WTC11 (cell line): ENCODE measurements at regions not wholly inside any gene's neighbourhood (a gene's known extent, or its start where the extent isn't known, plus 50 kb on each side); places are given as distances from the start of the nearest gene placed in this dataset.

Experiments used
- ATAC-seq: fragments of 200-7000 bp; cut with Tn5 transposase; 2 replicates; pipeline ENCODE4 v1.10.0; 2021; ENCODE audit warnings: mild to moderate bottlenecking, moderate library complexity
- CTCF ChIA-PET: fragments of 300-600 bp; sonication (Branson Sonifier 250); formaldehyde crosslinking; loops from one replicate; lab custom pipeline; 2021; ENCODE audit warnings: antibody characterized with exemption; lab: Charles Lee
- POLR2A ChIA-PET: fragments of 350-600 bp; sonication (Branson Sonifier 250); formaldehyde crosslinking; loops from one replicate; lab custom pipeline; 2021; ENCODE audit warnings: antibody characterized with exemption; lab: Charles Lee
- DNase-seq: peaks from one replicate; pipeline ENCODE4 v3.0.0; 2021; ENCODE audit warnings: low spot score
- H3K27ac Mint-ChIP-seq: 2 replicates; pipeline ENCODE4 v1.8.0; 2021; ENCODE audit warnings: mixed read lengths
- H3K27me3 Mint-ChIP-seq: 2 replicates; pipeline ENCODE4 v1.8.0; 2021; ENCODE audit warnings: low read depth, mild to moderate bottlenecking, moderate library complexity, mixed read lengths
- H3K36me3 Mint-ChIP-seq: 2 replicates; pipeline ENCODE4 v1.8.0; 2021; ENCODE audit warnings: mixed read lengths
- H3K4me1 Mint-ChIP-seq: 2 replicates; pipeline ENCODE4 v1.8.0; 2022; ENCODE audit warnings: mixed read lengths
- H3K4me3 Mint-ChIP-seq: 2 replicates; pipeline ENCODE4 v1.8.0; 2021; ENCODE audit warnings: mild to moderate bottlenecking, moderate library complexity, mixed read lengths
- H3K9me3 Mint-ChIP-seq: 2 replicates; pipeline ENCODE4 v1.8.0; 2021; ENCODE audit warnings: mixed read lengths
- ELF4 ChIP-seq: sonication (generic); formaldehyde crosslinking; IDR thresholded peaks from 2 replicates; pipeline ENCODE4 v1.8.1; 2022; ENCODE audit warnings: low read depth, mild to moderate bottlenecking, moderate library complexity, missing genetic modification reagents
- JAZF1 ChIP-seq: fragments of 250-450 bp; sonication (Bioruptor Pico); IDR thresholded peaks from 2 replicates; pipeline ENCODE4 v1.9.0; 2021; ENCODE audit warnings: moderate library complexity, mild to moderate bottlenecking, inconsistent platforms
- JUN ChIP-seq: sonication (generic); formaldehyde crosslinking; IDR thresholded peaks from 2 replicates; pipeline ENCODE4 v1.8.0; 2023; ENCODE audit warnings: mild to moderate bottlenecking, missing genetic modification reagents
- TEAD1 ChIP-seq: sonication (generic); formaldehyde crosslinking; IDR thresholded peaks from 2 replicates; pipeline ENCODE4 v1.8.0; 2022; ENCODE audit warnings: mild to moderate bottlenecking, missing genetic modification reagents
- ZNF423 ChIP-seq: fragments of 250-450 bp; sonication (Bioruptor Pico); IDR thresholded peaks from 2 replicates; pipeline ENCODE4 v2.1.2; 2022; ENCODE audit warnings: mild to moderate bottlenecking, moderate library complexity
- ZNF671 ChIP-seq: fragments of 250-450 bp; sonication (Bioruptor Pico); IDR thresholded peaks from 2 replicates; pipeline ENCODE4 v1.8.0; 2021; ENCODE audit warnings: mild to moderate bottlenecking
- TF ChIP-seq, protein P1 (sequence below): fragments of 200-600 bp; IDR thresholded peaks from 2 replicates; pipeline ENCODE4 v1.8.0; 2022; ENCODE audit warnings: antibody characterized with exemption
- TF ChIP-seq, protein P2 (sequence below): sonication (generic); formaldehyde crosslinking; IDR thresholded peaks from 2 replicates; pipeline ENCODE4 v1.8.1; 2022; ENCODE audit warnings: mild to moderate bottlenecking, moderate library complexity, missing genetic modification reagents
- TF ChIP-seq, protein P3 (sequence below): sonication (generic); formaldehyde crosslinking; conservative IDR thresholded peaks from 2 replicates; pipeline ENCODE4 v1.8.1; 2022; ENCODE audit warnings: mild to moderate bottlenecking, missing genetic modification reagents
- TF ChIP-seq, protein P4 (sequence below): sonication (generic); formaldehyde crosslinking; IDR thresholded peaks from 2 replicates; pipeline ENCODE4 v1.8.1; 2022; ENCODE audit warnings: low read depth, missing genetic modification reagents, borderline replicate concordance
- TF ChIP-seq, protein P5 (sequence below): fragments of 250-450 bp; sonication (Bioruptor Pico); IDR thresholded peaks from 2 replicates; pipeline ENCODE4 v1.8.0; 2021; ENCODE audit warnings: mild to moderate bottlenecking

DNA sequence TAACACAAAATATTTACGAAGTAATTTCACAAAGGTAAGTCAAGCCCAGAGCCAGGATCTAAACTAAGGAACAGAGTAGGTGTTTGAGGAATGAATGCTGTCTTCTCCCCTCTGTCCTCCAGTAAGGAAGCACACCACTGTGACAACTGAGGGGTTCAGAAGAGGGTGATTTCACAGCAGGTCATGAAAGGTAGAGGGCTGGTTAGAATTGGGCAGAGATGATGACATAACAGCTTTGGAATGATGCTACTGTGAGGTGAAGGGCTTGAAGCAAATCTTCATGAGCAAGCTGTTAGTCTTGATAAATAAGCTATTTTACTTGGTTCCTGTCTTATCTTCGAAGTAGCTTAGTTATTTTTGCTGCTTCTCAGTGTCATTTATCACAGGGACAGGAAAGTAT is 498.6 kb downstream of the FGF9 start:
- Mint-ChIP-seq H3K36me3 (no peaks in the 10 kb centered on the region), H3K9me3 (peaks cover 3% of the 10 kb centered on the region; the same call in 1 of the 2 replicates), H3K27me3 (no peaks in the 10 kb centered on the region; the same call in 1 of the 2 replicates), H3K4me1 (no peaks in the 10 kb centered on the region), H3K27ac (no peak overlapping the region), H3K4me3 (no peak overlapping the region)
- ChIA-PET POLR2A (no interaction called here), CTCF (interaction anchor here (0.7 to 1.2 kb wide), 2 partner anchors 256 to 566 kb away, joined by 3 to 5 read pairs; no protein-coding TSS in a partner anchor)
- DNase-seq = no peak
- TF ChIP-seq, protein P1, sequence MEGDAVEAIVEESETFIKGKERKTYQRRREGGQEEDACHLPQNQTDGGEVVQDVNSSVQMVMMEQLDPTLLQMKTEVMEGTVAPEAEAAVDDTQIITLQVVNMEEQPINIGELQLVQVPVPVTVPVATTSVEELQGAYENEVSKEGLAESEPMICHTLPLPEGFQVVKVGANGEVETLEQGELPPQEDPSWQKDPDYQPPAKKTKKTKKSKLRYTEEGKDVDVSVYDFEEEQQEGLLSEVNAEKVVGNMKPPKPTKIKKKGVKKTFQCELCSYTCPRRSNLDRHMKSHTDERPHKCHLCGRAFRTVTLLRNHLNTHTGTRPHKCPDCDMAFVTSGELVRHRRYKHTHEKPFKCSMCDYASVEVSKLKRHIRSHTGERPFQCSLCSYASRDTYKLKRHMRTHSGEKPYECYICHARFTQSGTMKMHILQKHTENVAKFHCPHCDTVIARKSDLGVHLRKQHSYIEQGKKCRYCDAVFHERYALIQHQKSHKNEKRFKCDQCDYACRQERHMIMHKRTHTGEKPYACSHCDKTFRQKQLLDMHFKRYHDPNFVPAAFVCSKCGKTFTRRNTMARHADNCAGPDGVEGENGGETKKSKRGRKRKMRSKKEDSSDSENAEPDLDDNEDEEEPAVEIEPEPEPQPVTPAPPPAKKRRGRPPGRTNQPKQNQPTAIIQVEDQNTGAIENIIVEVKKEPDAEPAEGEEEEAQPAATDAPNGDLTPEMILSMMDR = no peak
- no peak for TF ChIP-seq JUN (CRISPR knock-in tag)
- no peak for ATAC-seq

DNA sequence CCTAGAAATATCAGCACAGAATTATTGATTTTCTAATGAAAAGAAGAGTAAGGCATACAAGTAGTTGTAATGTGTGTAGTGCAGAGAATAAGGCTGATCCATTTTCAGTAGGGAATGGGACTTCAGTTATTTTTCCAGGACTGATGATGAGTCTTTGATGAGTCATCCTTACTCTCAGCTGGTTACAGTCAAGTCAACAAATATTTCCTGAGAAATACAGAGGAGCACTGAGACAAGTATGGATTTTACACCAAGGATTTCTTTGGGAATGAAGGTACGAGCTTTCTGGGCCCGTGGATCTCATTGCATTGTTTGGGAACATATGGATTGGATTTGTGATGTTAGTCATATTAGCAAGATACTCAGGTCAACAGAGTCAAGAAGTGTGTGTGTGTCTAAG is 502.7 kb downstream of the FGF9 start:
- H3K27ac Mint-ChIP-seq = no peak overlapping the region
- TF ChIP-seq, protein P1 = no peak
- TF ChIP-seq TEAD1 (CRISPR knock-in tag) (no peak), ZNF423 (no peak), ZNF671 (CRISPR knock-in tag) (no peak), JAZF1 (CRISPR knock-in tag) (no peak)
- TF ChIP-seq, protein P2, sequence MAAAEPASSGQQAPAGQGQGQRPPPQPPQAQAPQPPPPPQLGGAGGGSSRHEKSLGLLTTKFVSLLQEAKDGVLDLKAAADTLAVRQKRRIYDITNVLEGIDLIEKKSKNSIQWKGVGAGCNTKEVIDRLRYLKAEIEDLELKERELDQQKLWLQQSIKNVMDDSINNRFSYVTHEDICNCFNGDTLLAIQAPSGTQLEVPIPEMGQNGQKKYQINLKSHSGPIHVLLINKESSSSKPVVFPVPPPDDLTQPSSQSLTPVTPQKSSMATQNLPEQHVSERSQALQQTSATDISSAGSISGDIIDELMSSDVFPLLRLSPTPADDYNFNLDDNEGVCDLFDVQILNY (CRISPR knock-in tag) = no peak
- TF ChIP-seq, protein P3, sequence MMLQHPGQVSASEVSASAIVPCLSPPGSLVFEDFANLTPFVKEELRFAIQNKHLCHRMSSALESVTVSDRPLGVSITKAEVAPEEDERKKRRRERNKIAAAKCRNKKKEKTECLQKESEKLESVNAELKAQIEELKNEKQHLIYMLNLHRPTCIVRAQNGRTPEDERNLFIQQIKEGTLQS (CRISPR knock-in tag) = no peak
- no peak for DNase-seq
- CTCF ChIA-PET = no interaction called here
- H3K27me3 Mint-ChIP-seq = no peaks in the 10 kb centered on the region; the same call in 1 of the 2 replicates
- POLR2A ChIA-PET = no interaction called here
- ATAC-seq = no peak
- H3K36me3 Mint-ChIP-seq = peaks cover 3% of the 10 kb centered on the region
- H3K9me3 Mint-ChIP-seq = peaks cover 18% of the 10 kb centered on the region
- peaks cover 9% of the 10 kb centered on the region for H3K4me1 Mint-ChIP-seq
- no peak overlapping the region for H3K4me3 Mint-ChIP-seq

DNA sequence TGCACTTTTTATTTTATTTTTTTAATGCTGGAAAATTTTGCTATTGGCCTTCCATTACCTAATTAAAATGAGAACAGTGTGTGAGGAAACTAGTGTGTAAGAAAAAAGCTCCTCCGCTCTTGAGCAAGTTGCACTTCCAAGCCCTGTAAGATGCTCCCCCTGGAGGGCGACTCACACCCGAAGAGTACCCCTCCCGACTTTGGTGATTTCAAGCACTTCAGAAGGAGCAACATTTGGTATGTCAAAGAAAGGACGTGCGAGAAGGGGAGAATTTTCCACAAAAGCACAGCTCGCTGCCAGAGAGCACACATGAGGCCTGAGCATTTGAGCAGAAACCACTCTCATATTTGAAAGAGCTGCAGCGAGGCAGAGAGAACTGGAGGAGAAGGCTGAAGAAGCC is 504.4 kb downstream of the FGF9 start:
- ATAC-seq = peak; percentile 64
- Mint-ChIP-seq H3K36me3 (peaks cover 10% of the 10 kb centered on the region), H3K4me3 (no peak overlapping the region), H3K9me3 (peaks cover 29% of the 10 kb centered on the region), H3K4me1 (peaks cover 9% of the 10 kb centered on the region), H3K27me3 (no peaks in the 10 kb centered on the region; the same call in 1 of the 2 replicates), H3K27ac (no peak overlapping the region)
- peak; percentile 27 for DNase-seq
- ChIA-PET CTCF (interaction anchor here (0.6 to 1.8 kb wide), 6 partner anchors 9 to 262 kb away, joined by 3 to 7 read pairs (median 4); no protein-coding TSS in a partner anchor), POLR2A (interaction anchor here (0.6 kb wide), 1 partner anchor 549 kb away, joined by 4 read pairs; no protein-coding TSS in a partner anchor)
- TF ChIP-seq ELF4 = no peak
- TF ChIP-seq, protein P4, sequence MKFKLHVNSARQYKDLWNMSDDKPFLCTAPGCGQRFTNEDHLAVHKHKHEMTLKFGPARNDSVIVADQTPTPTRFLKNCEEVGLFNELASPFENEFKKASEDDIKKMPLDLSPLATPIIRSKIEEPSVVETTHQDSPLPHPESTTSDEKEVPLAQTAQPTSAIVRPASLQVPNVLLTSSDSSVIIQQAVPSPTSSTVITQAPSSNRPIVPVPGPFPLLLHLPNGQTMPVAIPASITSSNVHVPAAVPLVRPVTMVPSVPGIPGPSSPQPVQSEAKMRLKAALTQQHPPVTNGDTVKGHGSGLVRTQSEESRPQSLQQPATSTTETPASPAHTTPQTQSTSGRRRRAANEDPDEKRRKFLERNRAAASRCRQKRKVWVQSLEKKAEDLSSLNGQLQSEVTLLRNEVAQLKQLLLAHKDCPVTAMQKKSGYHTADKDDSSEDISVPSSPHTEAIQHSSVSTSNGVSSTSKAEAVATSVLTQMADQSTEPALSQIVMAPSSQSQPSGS = no peak
- TF ChIP-seq ZNF671 (CRISPR knock-in tag) = no peak

DNA sequence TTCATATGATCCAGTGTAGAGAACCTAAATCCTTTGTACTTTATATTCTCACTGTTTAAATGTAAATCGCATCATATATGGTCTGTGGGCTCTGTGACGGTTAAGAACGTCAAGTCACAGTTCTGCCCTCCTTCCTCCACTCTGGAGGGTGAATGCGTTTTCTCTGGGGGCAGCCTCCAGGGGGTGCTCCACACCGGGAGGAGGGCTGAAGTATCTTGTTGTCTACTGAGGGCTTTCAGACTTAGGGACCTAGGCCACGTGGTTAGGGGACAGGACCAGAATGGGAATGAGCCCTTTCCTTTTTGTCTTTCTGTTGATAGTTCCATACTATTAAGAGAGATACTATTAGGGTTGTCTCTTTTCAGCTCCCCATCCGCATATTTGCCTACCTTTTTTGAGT is 504.9 kb downstream of the FGF9 start:
- ChIA-PET POLR2A (no interaction called here), CTCF (interaction anchor here (1.0 to 1.8 kb wide), 6 partner anchors 10 to 499 kb away, joined by 3 to 7 read pairs (median 4); no protein-coding TSS in a partner anchor)
- DNase-seq = no peak
- Mint-ChIP-seq H3K9me3 (peaks cover 29% of the 10 kb centered on the region), H3K36me3 (peaks cover 10% of the 10 kb centered on the region), H3K4me3 (no peak overlapping the region), H3K4me1 (peaks cover 9% of the 10 kb centered on the region), H3K27ac (no peak overlapping the region), H3K27me3 (no peaks in the 10 kb centered on the region; the same call in 1 of the 2 replicates)
- ATAC-seq = no peak
- TF ChIP-seq, protein P5, sequence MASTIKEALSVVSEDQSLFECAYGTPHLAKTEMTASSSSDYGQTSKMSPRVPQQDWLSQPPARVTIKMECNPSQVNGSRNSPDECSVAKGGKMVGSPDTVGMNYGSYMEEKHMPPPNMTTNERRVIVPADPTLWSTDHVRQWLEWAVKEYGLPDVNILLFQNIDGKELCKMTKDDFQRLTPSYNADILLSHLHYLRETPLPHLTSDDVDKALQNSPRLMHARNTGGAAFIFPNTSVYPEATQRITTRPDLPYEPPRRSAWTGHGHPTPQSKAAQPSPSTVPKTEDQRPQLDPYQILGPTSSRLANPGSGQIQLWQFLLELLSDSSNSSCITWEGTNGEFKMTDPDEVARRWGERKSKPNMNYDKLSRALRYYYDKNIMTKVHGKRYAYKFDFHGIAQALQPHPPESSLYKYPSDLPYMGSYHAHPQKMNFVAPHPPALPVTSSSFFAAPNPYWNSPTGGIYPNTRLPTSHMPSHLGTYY (CRISPR knock-in tag) = no peak
- TF ChIP-seq, all 79 proteins: peak for 0
